ENCODE measurements at regions not wholly inside any gene's neighbourhood (a gene's known extent, or its start where the extent isn't known, plus 50 kb on each side); places are given as distances from the start of the nearest gene placed in this dataset.

DNA sequence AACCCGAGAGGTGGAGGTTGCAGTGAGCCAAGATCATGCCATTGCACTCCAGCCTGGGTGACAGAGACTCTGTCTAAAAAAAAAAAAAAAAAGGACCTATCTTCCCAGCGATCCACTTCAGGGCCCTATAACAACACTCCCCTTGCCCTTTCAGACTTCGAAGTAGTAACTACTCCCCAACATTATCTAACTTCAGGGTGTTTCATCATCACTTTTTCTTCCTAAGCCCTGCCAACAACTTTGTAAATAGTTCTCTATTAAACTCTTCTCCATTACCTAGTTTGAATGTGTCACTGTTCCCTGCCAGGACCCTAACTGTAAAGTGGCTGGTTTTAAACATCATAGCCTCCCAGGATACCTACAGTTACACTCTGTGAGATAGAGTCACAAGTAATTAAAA is 220.8 kb downstream of the BTG1 start:
- Histone ChIP-seq H3K9me3 (no peaks in the 10 kb centered on the region), H3K4me3 (no peak overlapping the region), H3K4me1 (replicated peaks) (peaks cover 4% of the 10 kb centered on the region), H3K27ac (no peak overlapping the region), H3K36me3 (no peaks in the 10 kb centered on the region), H3K27me3 (replicated peaks; ENCODE audit: insufficient read depth) (no peaks in the 10 kb centered on the region)
- 70% methylated on average over 3 of the region's 3 CpGs for WGBS
- no peak for DNase-seq (ENCODE audit: low spot score)
- TF ChIP-seq, protein P1, sequence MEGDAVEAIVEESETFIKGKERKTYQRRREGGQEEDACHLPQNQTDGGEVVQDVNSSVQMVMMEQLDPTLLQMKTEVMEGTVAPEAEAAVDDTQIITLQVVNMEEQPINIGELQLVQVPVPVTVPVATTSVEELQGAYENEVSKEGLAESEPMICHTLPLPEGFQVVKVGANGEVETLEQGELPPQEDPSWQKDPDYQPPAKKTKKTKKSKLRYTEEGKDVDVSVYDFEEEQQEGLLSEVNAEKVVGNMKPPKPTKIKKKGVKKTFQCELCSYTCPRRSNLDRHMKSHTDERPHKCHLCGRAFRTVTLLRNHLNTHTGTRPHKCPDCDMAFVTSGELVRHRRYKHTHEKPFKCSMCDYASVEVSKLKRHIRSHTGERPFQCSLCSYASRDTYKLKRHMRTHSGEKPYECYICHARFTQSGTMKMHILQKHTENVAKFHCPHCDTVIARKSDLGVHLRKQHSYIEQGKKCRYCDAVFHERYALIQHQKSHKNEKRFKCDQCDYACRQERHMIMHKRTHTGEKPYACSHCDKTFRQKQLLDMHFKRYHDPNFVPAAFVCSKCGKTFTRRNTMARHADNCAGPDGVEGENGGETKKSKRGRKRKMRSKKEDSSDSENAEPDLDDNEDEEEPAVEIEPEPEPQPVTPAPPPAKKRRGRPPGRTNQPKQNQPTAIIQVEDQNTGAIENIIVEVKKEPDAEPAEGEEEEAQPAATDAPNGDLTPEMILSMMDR (IDR thresholded peaks at IDR 0.05), result no peak
- TF ChIP-seq POLR2AphosphoS5 (IDR thresholded peaks at IDR 0.05) (no peak), POLR2A (IDR thresholded peaks at IDR 0.05) (no peak)
- intact Hi-C loops (cut with DNase I), result no loop called here

- no peaks in the 10 kb centered on the region for H3K9me3 ChIP-seq
- no peak overlapping the region for H3K27ac ChIP-seq
- WGBS, result 92% methylated on average over 31 of the region's 31 CpGs
- TF ChIP-seq POLR2A (IDR thresholded peaks at IDR 0.05), result no peak
- TF ChIP-seq, protein P1 (IDR thresholded peaks at IDR 0.05), result no peak
- no peak for TF ChIP-seq POLR2AphosphoS5 (IDR thresholded peaks at IDR 0.05)
- DNase-seq (ENCODE audit: low spot score), result no peak
- no peak overlapping the region for H3K4me3 ChIP-seq
- intact Hi-C loops (cut with DNase I), result no loop called here
- H3K27me3 ChIP-seq (replicated peaks; ENCODE audit: insufficient read depth), result no peaks in the 10 kb centered on the region
- peaks cover 4% of the 10 kb centered on the region for H3K4me1 ChIP-seq (replicated peaks)
- no peaks in the 10 kb centered on the region for H3K36me3 ChIP-seq
Measured at GRCh38 chr12:91923864-91924263, 221.8 kb downstream of the BTG1 start.

DNA sequence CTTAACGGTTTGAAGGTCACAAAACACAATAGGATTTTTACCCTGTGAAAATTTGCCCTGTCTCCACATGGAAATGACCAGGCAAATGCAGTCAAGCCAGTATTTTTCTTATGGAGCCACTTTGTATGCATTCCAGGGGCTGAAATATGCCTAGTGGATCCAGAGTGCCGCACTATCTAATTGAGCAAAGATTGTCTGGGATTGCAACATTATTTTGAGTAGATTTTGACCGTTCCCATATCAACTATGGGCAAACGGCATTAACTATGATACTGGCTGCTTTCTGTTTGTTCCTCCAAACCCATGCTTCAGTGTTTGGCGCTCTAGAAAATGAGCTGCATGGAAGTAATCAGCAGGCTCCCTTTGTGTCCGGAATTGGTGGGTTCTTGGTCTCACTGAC is 223.0 kb downstream of the BTG1 start:
- no peak overlapping the region for H3K27ac ChIP-seq
- no peaks in the 10 kb centered on the region for H3K27me3 ChIP-seq (replicated peaks; ENCODE audit: insufficient read depth)
- H3K36me3 ChIP-seq, result no peaks in the 10 kb centered on the region
- no peak overlapping the region for H3K4me3 ChIP-seq
- WGBS, result 93% methylated on average over 6 of the region's 6 CpGs
- no peak for TF ChIP-seq POLR2A (IDR thresholded peaks at IDR 0.05)
- TF ChIP-seq, protein P1 (IDR thresholded peaks at IDR 0.05), result no peak
- peaks cover 4% of the 10 kb centered on the region for H3K4me1 ChIP-seq (replicated peaks)
- H3K9me3 ChIP-seq, result no peaks in the 10 kb centered on the region
- no peak for DNase-seq (ENCODE audit: low spot score)
- intact Hi-C loops (cut with DNase I), result no loop called here

- Histone ChIP-seq H3K9me3 (no peaks in the 10 kb centered on the region), H3K4me1 (replicated peaks) (peaks cover 4% of the 10 kb centered on the region), H3K27ac (no peak overlapping the region), H3K4me3 (no peak overlapping the region), H3K36me3 (no peaks in the 10 kb centered on the region), H3K27me3 (replicated peaks; ENCODE audit: insufficient read depth) (no peaks in the 10 kb centered on the region)
- TF ChIP-seq, protein P1 (IDR thresholded peaks at IDR 0.05), result no peak
- TF ChIP-seq POLR2A (IDR thresholded peaks at IDR 0.05), result no peak
- intact Hi-C loops (cut with DNase I), result no loop called here
- no peak for DNase-seq (ENCODE audit: low spot score)
- 50% methylated on average over 1 of the region's 1 CpG for WGBS
Measured at GRCh38 chr12:91922139-91922538, 223.5 kb downstream of the BTG1 start.

DNA sequence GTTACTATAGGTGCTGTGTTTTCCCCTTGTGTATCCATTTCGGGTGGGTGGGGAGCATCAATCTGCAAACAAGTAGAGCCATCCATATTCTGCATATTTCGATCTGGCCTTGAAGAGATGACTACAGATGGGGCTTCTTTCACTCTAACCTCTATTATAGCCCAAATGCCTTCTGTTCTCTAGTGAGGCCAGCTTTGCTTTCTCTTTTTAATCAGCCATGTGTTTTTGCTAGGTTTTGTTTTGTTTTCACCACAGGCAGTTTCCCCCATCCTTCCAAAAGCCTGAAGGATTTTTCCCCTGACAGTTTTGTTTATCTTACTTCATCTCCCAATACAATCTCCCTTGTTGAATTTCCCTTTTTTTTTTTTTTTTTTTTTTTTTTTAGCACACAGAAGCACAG is 224.1 kb downstream of the BTG1 start:
- 94% methylated on average over 2 of the region's 2 CpGs for WGBS
- intact Hi-C loops (cut with DNase I), result no loop called here
- Histone ChIP-seq H3K27ac (no peak overlapping the region), H3K9me3 (no peaks in the 10 kb centered on the region), H3K4me3 (no peak overlapping the region), H3K27me3 (replicated peaks; ENCODE audit: insufficient read depth) (no peaks in the 10 kb centered on the region), H3K4me1 (replicated peaks) (no peaks in the 10 kb centered on the region), H3K36me3 (no peaks in the 10 kb centered on the region)
- TF ChIP-seq POLR2A (IDR thresholded peaks at IDR 0.05), result no peak
- TF ChIP-seq, protein P1 (IDR thresholded peaks at IDR 0.05), result no peak
- no peak for TF ChIP-seq POLR2AphosphoS5 (IDR thresholded peaks at IDR 0.05)
- DNase-seq (ENCODE audit: low spot score), result no peak
